ENCODE measurements at regions not wholly inside any gene's neighbourhood (a gene's known extent, or its start where the extent isn't known, plus 50 kb on each side); places are given as distances from the start of the nearest gene placed in this dataset.

DNA sequence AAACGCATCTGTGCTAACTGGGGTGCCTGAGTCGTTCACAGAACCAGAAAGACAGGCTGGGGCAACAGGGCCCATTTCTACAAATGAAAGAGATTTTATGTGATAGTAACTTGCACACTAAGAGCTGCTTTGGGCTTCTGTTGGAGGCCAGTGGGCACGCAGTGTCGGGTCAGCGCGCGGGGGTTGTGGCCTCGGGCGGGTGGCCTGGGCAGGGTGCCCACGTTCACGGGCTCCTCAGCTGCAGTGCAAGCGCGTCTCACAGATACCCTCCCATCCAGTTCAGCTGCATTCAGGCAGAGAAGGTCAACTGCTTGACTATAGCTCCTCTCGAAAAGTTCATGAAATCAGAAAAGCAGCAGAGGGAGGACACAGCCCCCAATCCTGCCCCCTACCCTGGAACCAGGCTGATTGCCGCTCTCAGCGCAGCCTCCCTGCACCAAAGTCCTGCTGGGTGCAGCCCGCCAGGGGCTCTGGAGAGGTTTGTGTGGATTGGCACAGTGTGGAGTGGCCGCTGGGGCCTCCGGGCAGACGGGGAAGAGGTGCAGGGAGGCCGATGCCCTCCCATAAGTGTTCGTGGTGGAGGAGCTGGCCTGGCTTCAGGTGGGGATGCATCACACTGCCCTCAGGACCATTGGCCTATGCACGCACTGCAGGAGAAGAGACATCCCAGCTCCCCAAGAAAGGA is 582.8 kb downstream of the TCERG1L start:
- H3K4me1 Mint-ChIP-seq, result no peaks in the 10 kb centered on the region
- no peak overlapping the region for H3K4me3 Mint-ChIP-seq
- H3K27ac Mint-ChIP-seq, result no peak overlapping the region
- H3K36me3 Mint-ChIP-seq, result no peaks in the 10 kb centered on the region
- H3K9me3 Mint-ChIP-seq (ENCODE audit: low read depth), result peaks cover 4% of the 10 kb centered on the region
- no peaks in the 10 kb centered on the region for H3K27me3 Mint-ChIP-seq
- DNase-seq (no peak), ATAC-seq (no peak)
- CTCF ChIA-PET, result no interaction called here

DNA sequence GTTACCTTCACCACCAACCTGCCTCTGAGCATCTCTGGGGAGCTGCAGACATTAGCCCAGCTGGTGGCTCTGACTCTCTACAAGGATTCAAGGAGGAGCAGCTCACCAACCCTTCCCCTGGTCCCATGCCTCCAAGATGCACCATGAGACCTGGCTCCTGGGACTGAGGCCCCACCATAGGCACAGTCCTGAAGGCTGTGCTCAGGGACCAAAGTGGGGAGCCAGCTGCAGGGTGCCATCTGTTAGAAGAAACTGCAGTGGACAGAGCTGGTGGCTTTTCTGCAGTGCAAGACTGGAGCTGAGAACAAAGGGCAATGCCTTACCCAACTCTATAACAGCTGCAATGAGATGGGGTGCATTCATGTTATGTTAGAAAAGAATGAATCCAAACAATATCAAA is 581.6 kb downstream of the TCERG1L start:
- CTCF ChIA-PET, result no interaction called here
- ATAC-seq, result no peak
- no peak overlapping the region for H3K27ac Mint-ChIP-seq

DNA sequence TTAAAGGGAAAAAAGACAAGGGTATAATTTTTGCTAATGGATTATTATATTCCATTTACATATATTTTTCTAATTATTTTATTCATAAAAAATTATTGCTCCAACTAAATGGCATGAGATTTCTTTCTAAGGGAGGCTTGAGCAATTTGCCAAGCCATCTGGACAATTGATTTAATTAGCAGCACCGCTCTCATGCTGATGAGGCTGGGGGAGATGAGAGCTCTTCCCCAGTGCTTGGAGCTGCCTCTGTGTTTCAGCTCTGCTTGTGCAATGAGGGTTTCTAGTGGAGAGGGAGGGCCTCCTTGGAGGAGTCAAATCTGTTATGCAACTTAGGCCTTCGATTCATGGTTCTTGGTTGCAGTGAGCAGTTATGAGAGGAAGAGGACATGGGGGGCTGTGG is 574.3 kb downstream of the TCERG1L start:
- Mint-ChIP-seq H3K27ac (no peak overlapping the region), H3K27me3 (no peaks in the 10 kb centered on the region), H3K9me3 (ENCODE audit: low read depth) (peaks cover 2% of the 10 kb centered on the region), H3K4me3 (no peak overlapping the region), H3K36me3 (no peaks in the 10 kb centered on the region), H3K4me1 (no peaks in the 10 kb centered on the region)
- no peak for ATAC-seq
- CTCF ChIA-PET, result no interaction called here
- no peak for DNase-seq

More for the DNA sequence above, 581.6 kb downstream of the TCERG1L start:
- Mint-ChIP-seq H3K4me3 (no peak overlapping the region), H3K27me3 (no peaks in the 10 kb centered on the region), H3K9me3 (ENCODE audit: low read depth) (peaks cover 4% of the 10 kb centered on the region), H3K36me3 (no peaks in the 10 kb centered on the region), H3K4me1 (no peaks in the 10 kb centered on the region)
- no peak for DNase-seq

DNA sequence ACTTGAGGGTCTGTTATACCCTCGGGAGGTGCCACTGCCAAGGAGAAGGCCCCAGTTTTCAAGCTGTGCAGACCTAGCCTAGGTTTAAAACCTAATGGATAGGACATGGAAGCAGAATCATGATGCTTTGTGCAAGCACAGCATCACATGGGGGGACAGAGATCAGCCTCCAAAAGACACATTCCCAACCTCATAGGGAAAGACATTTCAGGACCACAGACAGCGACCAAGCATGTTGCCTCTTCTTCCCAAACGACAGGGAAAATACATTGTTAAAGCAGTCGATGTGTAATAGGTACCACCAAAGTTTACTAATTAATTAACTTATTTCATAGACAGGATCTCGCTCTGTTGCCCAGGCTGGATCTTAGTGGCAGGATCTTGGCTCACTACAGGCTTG is 573.9 kb downstream of the TCERG1L start:
- Mint-ChIP-seq H3K27me3 (no peaks in the 10 kb centered on the region), H3K9me3 (ENCODE audit: low read depth) (peaks cover 2% of the 10 kb centered on the region), H3K4me3 (no peak overlapping the region), H3K4me1 (no peaks in the 10 kb centered on the region), H3K27ac (no peak overlapping the region), H3K36me3 (no peaks in the 10 kb centered on the region)
- DNase-seq (no peak), ATAC-seq (no peak)
- CTCF ChIA-PET, result no interaction called here

DNA sequence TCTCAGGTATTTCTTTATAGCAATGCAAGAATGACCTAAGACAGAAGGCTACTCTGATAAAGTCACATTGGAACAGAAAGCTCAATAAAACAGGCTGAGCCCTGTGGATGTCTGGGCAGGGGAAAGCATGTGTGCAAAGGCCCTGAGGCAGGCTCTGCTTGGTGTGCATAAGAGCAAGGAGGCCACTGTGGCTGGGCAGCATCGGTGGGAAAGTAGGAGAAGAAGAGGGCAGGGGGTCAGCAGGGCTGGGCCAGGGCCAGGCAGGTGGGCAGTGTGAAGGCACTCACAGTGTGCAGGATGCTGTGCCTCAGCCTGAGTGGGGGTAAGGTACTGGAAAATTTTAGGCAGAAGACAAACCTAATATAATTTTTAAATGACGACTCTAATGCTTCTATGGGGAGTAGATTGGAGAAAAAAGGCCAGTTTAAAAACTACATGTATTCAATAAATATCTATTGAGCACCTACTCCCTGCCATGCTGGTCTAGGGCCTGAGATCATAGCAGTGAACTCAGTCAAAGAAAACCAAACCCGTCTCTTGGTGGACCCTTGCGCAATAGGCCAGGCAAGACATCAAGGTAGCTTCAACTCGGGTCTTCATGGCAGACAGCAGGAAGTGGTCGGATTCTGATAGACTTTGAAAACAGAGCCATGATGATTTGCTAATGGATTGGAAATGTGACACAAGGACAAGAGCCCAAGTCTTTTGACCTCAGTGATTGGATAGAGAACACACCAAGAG is 572.3 kb downstream of the TCERG1L start:
- H3K4me1 Mint-ChIP-seq, result no peaks in the 10 kb centered on the region
- no peak for DNase-seq
- ATAC-seq, result no peak
- H3K4me3 Mint-ChIP-seq, result no peak overlapping the region
- H3K27ac Mint-ChIP-seq, result no peak overlapping the region
- H3K36me3 Mint-ChIP-seq, result no peaks in the 10 kb centered on the region
- no peaks in the 10 kb centered on the region for H3K27me3 Mint-ChIP-seq
- H3K9me3 Mint-ChIP-seq (ENCODE audit: low read depth), result peaks cover 1% of the 10 kb centered on the region
- CTCF ChIA-PET, result no interaction called here

DNA sequence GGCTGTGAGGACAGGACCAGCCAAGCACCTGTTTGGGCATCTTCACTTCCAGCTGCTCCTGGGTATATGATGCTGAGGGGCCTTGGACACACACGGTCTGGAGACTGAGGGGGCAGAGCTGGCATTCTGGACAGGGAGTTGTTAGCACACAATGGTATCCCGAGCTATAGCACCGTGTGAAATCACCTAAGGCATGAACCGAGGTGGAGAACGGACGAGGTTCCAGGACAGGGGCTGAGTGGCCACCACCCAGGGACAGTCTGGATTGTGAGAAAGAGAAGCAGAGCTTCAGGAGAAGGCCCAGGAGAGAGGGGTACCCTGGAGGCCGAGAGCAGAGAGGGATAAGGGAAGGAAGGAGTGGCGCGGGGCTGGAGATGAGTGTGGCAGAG is 571.8 kb downstream of the TCERG1L start:
- Mint-ChIP-seq H3K4me1 (no peaks in the 10 kb centered on the region), H3K27ac (no peak overlapping the region), H3K36me3 (no peaks in the 10 kb centered on the region), H3K9me3 (ENCODE audit: low read depth) (no peaks in the 10 kb centered on the region), H3K27me3 (no peaks in the 10 kb centered on the region), H3K4me3 (no peak overlapping the region)
- CTCF ChIA-PET, result no interaction called here
- no peak for ATAC-seq
- no peak for DNase-seq

DNA sequence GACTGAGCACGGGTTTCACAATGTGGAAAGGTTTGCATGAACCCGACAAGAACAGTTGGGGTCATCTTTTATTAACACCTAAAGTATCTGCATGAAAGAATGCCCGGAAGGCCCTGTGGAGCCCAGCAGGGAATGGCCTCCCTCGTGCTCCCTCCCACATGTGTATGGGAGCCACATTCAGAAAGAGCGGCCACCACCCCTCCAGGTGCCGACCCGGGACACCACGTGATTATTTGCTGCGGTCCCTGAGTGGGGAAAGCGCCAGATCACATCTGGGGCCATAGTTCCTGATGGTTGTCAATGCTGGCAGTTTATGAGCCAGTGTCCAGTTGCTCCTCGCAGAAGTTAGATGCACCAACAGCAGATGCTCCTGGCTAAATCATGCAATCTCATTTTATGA is 571.4 kb downstream of the TCERG1L start:
- Mint-ChIP-seq H3K36me3 (no peaks in the 10 kb centered on the region), H3K9me3 (ENCODE audit: low read depth) (no peaks in the 10 kb centered on the region), H3K4me1 (no peaks in the 10 kb centered on the region), H3K4me3 (no peak overlapping the region), H3K27me3 (no peaks in the 10 kb centered on the region), H3K27ac (no peak overlapping the region)
- CTCF ChIA-PET, result no interaction called here
- ATAC-seq (no peak), DNase-seq (no peak)

DNA sequence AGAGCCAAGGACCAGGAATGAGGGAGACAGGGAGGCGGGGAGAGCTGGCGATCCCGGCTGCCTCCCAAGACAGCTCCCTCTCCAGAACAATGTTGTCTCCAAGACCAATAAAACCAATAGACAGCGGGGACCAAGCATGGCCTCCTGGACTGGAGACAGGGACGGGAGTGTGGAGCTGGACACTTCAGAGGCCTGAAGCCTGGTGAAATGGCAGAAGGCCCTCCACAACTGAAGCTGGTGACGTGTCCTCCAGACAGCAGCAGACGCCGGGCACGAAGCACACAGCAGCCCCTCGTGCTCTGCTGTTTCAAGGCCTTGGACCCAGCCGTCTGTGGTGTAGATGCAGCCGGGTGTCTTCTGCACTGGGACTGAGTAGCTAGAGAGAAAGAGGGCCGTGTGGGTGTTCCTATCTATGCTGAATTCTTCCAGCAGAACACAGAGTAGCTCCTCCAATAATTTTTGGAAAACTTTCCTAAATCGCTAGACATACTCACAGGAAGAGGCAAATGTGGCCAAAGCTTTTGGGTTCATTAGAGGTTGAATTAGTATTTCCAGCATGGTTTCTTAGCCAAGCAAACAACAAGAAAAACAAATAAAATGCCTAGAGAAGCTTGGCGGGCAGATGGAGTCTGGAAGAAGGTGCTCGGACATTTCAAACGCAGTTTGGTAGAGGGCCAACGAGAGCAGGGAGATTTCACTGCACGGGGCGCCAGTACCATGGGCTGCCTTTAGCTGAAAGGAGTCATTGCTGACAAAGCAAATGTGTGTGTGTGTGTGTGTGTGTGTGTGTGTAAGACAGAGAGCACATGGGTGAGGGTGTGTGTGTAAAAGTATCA is 570.4 kb downstream of the TCERG1L start:
- no peaks in the 10 kb centered on the region for H3K4me1 Mint-ChIP-seq
- DNase-seq, result no peak
- no peaks in the 10 kb centered on the region for H3K36me3 Mint-ChIP-seq
- CTCF ChIA-PET, result no interaction called here
- H3K4me3 Mint-ChIP-seq, result no peak overlapping the region
- ATAC-seq, result no peak
- no peaks in the 10 kb centered on the region for H3K9me3 Mint-ChIP-seq (ENCODE audit: low read depth)
- H3K27me3 Mint-ChIP-seq, result no peaks in the 10 kb centered on the region
- no peak overlapping the region for H3K27ac Mint-ChIP-seq

DNA sequence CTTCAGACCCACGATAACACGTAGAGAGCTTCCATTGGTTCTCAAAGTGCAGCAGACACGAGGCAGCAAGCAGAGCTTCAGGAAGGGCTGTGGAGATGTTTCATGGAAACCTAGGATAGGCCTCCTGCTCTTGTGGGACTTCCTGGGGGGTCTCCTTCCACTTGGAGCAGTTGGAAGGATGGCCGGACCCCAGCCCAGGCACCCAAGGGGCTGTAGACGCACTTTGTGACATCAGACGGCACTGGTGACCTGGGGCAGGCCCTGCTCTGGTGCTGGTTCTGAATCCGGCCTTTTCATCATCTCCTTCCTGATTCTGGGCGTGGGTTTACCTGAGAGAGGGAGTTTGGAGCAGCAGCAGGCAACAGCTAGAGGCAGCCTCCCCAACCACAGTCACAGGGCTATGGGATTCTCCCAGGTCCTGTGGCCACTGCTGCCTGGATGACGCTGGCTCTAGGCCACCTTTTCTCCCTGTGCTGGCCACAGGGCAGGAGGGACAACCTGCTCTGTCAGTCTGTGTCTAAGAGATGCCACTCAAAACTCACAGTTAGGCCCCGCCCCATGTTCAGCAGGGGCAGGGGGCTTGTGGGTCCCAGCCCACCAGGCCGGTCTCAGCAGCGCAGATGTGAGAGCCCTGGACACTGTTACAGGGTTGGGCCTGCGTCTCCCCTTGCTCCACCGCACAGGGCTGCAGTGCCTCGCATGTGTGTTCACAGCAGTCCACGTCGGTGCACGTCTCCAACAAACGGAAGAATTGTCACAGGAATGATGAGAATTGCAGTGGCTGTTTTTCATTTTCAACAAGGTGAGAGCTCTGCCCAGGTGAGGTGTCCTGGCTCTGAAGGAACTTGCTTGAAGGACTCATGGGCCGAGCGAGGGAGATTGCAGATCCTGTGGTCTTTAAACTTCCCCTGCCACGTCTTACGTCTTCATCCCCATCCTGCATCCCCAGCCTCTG is 569.3 kb downstream of the TCERG1L start:
- Mint-ChIP-seq H3K27me3 (no peaks in the 10 kb centered on the region), H3K27ac (no peak overlapping the region), H3K9me3 (ENCODE audit: low read depth) (no peaks in the 10 kb centered on the region), H3K4me1 (no peaks in the 10 kb centered on the region), H3K36me3 (no peaks in the 10 kb centered on the region), H3K4me3 (no peak overlapping the region)
- DNase-seq (no peak), ATAC-seq (no peak)
- CTCF ChIA-PET, result no interaction called here

DNA sequence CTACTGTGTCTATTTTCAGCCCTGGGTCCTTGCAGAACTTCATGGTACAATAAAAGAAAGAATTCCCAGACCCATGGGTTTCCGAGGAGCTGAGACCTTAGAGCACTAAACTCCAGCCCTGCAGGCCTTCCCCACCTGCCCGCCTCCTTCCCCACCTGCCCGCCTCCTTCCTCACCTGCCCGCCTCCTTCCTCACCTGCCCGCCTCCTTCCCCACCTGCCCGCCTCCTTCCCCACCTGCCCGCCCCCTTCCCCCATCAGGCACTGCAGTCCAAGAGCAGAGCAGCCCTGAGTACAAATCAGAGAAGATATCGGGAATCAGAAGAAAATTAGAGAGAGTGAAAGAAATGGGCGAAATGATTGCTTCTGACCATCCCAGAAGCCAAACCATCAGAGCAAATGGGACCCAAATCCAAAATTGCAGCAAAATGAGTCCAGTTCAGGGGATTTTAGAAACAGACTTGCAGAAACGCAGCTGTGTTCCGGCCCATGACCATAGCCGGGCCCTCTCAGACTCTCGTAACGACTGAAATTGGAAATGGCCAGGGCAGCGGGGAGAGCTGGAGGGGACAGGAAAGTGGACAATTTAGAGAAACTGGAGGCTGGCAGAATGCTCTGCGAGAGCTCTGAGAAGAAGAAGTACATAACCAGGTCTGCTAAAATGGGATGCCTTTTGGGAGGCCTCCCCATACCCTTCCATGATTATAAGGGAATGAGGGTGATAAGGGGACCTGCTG is 568.4 kb downstream of the TCERG1L start:
- no peak overlapping the region for H3K4me3 Mint-ChIP-seq
- H3K27me3 Mint-ChIP-seq, result no peaks in the 10 kb centered on the region
- no peak overlapping the region for H3K27ac Mint-ChIP-seq
- CTCF ChIA-PET, result no interaction called here
- DNase-seq (no peak), ATAC-seq (no peak)
- no peaks in the 10 kb centered on the region for H3K36me3 Mint-ChIP-seq
- H3K9me3 Mint-ChIP-seq (ENCODE audit: low read depth), result no peaks in the 10 kb centered on the region
- no peaks in the 10 kb centered on the region for H3K4me1 Mint-ChIP-seq

DNA sequence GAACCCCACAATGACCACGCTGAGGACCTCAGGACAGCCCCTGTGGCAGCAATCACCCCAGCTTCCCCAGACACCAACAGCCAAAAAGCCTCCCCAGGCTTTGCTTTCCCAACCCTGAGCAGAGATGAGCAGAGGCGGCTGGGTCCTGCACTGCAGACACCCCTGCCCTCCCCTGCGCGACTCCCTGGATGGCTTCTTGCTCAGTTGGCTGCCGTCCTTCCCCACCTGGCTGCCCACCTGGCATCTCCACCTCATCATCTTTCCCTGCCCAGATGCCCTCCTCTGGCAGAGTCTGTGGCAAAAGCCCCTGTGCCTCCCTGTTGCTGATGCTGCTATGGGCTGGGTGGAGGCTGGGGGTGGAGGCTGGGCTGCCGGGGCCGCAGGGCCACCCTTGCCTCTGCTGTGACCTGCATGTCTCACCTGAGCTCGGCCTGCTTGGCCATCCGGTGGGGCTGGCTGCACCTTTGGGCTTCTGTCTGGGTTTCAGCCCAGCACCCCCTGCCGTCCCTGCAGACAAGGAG is 567.7 kb downstream of the TCERG1L start:
- DNase-seq (no peak), ATAC-seq (no peak)
- CTCF ChIA-PET, result no interaction called here
- no peaks in the 10 kb centered on the region for H3K4me1 Mint-ChIP-seq
- no peak overlapping the region for H3K27ac Mint-ChIP-seq
- H3K27me3 Mint-ChIP-seq, result no peaks in the 10 kb centered on the region
- H3K4me3 Mint-ChIP-seq, result no peak overlapping the region
- H3K9me3 Mint-ChIP-seq (ENCODE audit: low read depth), result no peaks in the 10 kb centered on the region
- no peaks in the 10 kb centered on the region for H3K36me3 Mint-ChIP-seq

DNA sequence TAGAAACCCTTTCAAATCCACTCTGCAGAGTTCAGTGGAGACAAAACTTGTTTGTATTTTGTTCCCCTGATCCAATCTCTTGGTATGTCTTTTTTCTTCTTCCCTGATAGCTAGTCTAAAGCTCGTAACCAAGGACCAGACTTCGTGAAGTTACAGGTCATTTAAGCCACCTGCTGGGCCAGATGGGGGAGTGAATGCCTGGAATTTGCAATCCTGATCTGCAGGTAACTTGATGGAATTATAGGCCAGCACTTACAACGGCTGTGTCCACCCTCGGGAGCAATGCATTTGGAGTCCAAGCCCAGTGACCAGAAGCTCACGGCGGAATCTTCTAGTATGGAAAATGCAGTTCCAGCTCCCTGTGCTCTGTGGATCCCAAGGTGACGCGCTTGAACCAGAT is 566.9 kb downstream of the TCERG1L start:
- ATAC-seq, result no peak
- no peaks in the 10 kb centered on the region for H3K4me1 Mint-ChIP-seq

More for the DNA sequence above, 566.9 kb downstream of the TCERG1L start:
- no peaks in the 10 kb centered on the region for H3K36me3 Mint-ChIP-seq
- no peak overlapping the region for H3K27ac Mint-ChIP-seq
- DNase-seq, result no peak
- no peaks in the 10 kb centered on the region for H3K27me3 Mint-ChIP-seq
- H3K9me3 Mint-ChIP-seq (ENCODE audit: low read depth), result no peaks in the 10 kb centered on the region
- H3K4me3 Mint-ChIP-seq, result no peak overlapping the region
- CTCF ChIA-PET, result no interaction called here

Measured in activated CD8-positive, alpha-beta memory T cell treated with anti-CD3 and anti-CD28 coated beads, Interleukin-2, amount 10 ng/mL, durations not matched to agents 7 days and 5 days (primary cell).